ENCODE measurements at regions not wholly inside any gene's neighbourhood (a gene's known extent, or its start where the extent isn't known, plus 50 kb on each side); places are given as distances from the start of the nearest gene placed in this dataset.

- BruUV-seq (replicated peaks), result no TSS peak
- intact Hi-C loops (cut with micrococcal nuclease), result no loop called here
- H3K4me1 Mint-ChIP-seq (ENCODE audit: insufficient read depth, unreplicated experiment), result peaks cover 6% of the 10 kb centered on the region
- no peaks in the 10 kb centered on the region for H3K36me3 Mint-ChIP-seq (ENCODE audit: insufficient read depth, unreplicated experiment)
- DNase-seq (ENCODE audit: unreplicated experiment), result no peak
- H3K4me3 Mint-ChIP-seq (ENCODE audit: unreplicated experiment), result no peak overlapping the region
- no peak overlapping the region for H3K27ac Mint-ChIP-seq (ENCODE audit: low read depth, unreplicated experiment)
- CTCF ChIA-PET, result no interaction called here
- H3K27me3 Mint-ChIP-seq (ENCODE audit: insufficient read depth, unreplicated experiment), result peaks cover 25% of the 10 kb centered on the region
- TF ChIP-seq CTCF (IDR thresholded peaks at IDR 0.05; ENCODE audit: unreplicated experiment), result no peak
- POLR2A ChIA-PET, result no interaction called here
- H3K9me3 Mint-ChIP-seq (ENCODE audit: unreplicated experiment), result no peaks in the 10 kb centered on the region
Measured at GRCh38 chr5:60546207-60546606, 153.8 kb downstream of the DEPDC1B start.

DNA sequence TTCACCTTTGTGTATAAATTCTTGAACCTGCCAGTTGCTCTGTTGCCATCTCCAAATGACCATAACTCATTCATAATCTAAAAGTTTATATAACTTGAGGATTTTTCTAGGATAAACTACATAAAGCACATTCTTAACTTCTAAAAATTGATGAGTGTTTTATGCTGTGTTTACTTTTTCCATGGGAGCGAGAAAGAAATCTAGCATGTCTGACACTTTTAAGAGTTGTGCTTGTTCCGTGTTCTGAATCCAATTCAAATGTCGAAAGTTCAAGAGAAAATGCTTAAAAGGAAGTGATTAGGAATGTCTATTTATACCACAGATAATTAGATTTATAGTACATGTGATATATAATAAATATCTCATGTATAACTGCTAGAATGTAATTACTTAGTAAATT, 154.4 kb downstream of the DEPDC1B start:
- TF ChIP-seq CTCF (IDR thresholded peaks at IDR 0.05; ENCODE audit: unreplicated experiment), result no peak
- ChIA-PET POLR2A (no interaction called here), CTCF (no interaction called here)
- DNase-seq (ENCODE audit: unreplicated experiment), result no peak
- no TSS peak for BruUV-seq (replicated peaks)
- Mint-ChIP-seq H3K4me1 (ENCODE audit: insufficient read depth, unreplicated experiment) (peaks cover 6% of the 10 kb centered on the region), H3K36me3 (ENCODE audit: insufficient read depth, unreplicated experiment) (no peaks in the 10 kb centered on the region), H3K27me3 (ENCODE audit: insufficient read depth, unreplicated experiment) (peaks cover 31% of the 10 kb centered on the region), H3K4me3 (ENCODE audit: unreplicated experiment) (no peak overlapping the region), H3K27ac (ENCODE audit: low read depth, unreplicated experiment) (no peak overlapping the region), H3K9me3 (ENCODE audit: unreplicated experiment) (no peaks in the 10 kb centered on the region)
- intact Hi-C loops (cut with micrococcal nuclease), result no loop called here

DNA sequence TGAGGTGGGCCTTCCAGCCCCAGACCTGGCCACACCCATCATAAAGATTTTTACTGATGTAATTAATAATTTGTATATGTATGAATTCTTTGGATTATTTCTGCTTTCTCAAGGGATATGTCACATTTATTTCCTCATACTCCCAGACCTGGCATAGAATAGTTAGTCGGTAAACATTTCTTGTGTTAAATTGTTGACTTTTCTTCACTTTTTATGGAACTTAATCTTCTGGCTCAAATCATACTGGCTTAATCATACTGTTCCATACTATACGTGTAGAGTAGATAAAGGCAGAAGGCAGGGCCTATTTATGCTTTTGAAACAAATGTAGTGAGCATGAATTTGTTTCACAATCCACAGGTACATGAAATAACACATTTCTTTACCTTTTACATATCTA, 155.8 kb downstream of the DEPDC1B start:
- ChIA-PET CTCF (interaction anchor here (0.6 kb wide), 1 partner anchor 56 kb away, joined by 3 read pairs; no protein-coding TSS in a partner anchor), POLR2A (no interaction called here)
- DNase-seq (ENCODE audit: unreplicated experiment), result no peak
- Mint-ChIP-seq H3K4me3 (ENCODE audit: unreplicated experiment) (no peak overlapping the region), H3K4me1 (ENCODE audit: insufficient read depth, unreplicated experiment) (peaks cover 6% of the 10 kb centered on the region), H3K27ac (ENCODE audit: low read depth, unreplicated experiment) (no peak overlapping the region), H3K36me3 (ENCODE audit: insufficient read depth, unreplicated experiment) (no peaks in the 10 kb centered on the region), H3K9me3 (ENCODE audit: unreplicated experiment) (no peaks in the 10 kb centered on the region), H3K27me3 (ENCODE audit: insufficient read depth, unreplicated experiment) (peaks cover 44% of the 10 kb centered on the region)
- intact Hi-C loops (cut with micrococcal nuclease), result no loop called here
- no peak for TF ChIP-seq CTCF (IDR thresholded peaks at IDR 0.05; ENCODE audit: unreplicated experiment)
- no TSS peak for BruUV-seq (replicated peaks)

- no peak overlapping the region for H3K27ac Mint-ChIP-seq (ENCODE audit: low read depth, unreplicated experiment)
- TF ChIP-seq CTCF (IDR thresholded peaks at IDR 0.05; ENCODE audit: unreplicated experiment), result no peak
- peaks cover 48% of the 10 kb centered on the region for H3K27me3 Mint-ChIP-seq (ENCODE audit: insufficient read depth, unreplicated experiment)
- BruUV-seq (replicated peaks), result no TSS peak
- H3K4me3 Mint-ChIP-seq (ENCODE audit: unreplicated experiment), result no peak overlapping the region
- peak; percentile 3 for DNase-seq (ENCODE audit: unreplicated experiment)
- intact Hi-C loops (cut with micrococcal nuclease), result no loop called here
- ChIA-PET POLR2A (no interaction called here), CTCF (no interaction called here)
- no peaks in the 10 kb centered on the region for H3K36me3 Mint-ChIP-seq (ENCODE audit: insufficient read depth, unreplicated experiment)
- H3K9me3 Mint-ChIP-seq (ENCODE audit: unreplicated experiment), result no peaks in the 10 kb centered on the region
- peaks cover 6% of the 10 kb centered on the region for H3K4me1 Mint-ChIP-seq (ENCODE audit: insufficient read depth, unreplicated experiment)
Measured at GRCh38 chr5:60541980-60542379, 158.0 kb downstream of the DEPDC1B start.

Data from MCF 10A (cell line).